ENCODE measurements at regions not wholly inside any gene's neighbourhood (a gene's known extent, or its start where the extent isn't known, plus 50 kb on each side); places are given as distances from the start of the nearest gene placed in this dataset.

DNA sequence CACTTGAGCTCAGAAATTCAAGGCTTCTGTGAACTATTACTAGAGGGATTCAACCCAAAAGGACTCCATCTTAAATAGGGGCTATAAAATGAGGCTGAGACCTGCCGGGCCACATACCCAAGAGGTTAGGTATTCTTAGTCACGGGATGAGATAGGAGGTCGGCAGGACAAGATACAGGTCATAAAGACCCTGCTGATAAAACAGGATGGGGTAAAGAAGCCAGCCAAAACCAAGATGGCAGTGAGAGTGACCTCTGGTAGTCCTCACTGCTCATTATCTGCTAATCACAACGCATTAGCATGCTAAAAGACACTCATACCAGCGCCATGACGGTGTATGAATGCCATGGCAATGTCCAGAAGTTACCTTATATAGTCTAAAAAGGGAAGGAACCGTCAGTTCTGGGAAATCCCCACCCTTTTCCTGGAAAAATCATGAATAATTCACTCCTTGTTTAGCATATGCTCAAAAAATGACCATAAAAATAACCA, 101.2 kb upstream of the TRIM24 start:
- Histone ChIP-seq H4K20me1 (ENCODE audit: insufficient read depth, low read length) (no peaks in the 10 kb centered on the region), H4K91ac (ENCODE audit: insufficient read depth, low read depth, low read length) (no peak overlapping the region), H3K4me1 (ENCODE audit: control insufficient read depth, insufficient read depth, low read length) (no peaks in the 10 kb centered on the region), H2BK15ac (ENCODE audit: low read depth, low read length) (no peak overlapping the region), H4K5ac (ENCODE audit: low read depth, low read length) (no peak overlapping the region), H3K23ac (ENCODE audit: low read depth, low read length) (no peak overlapping the region), H2AK5ac (ENCODE audit: low read depth, low read length) (no peak overlapping the region), H3K4ac (ENCODE audit: low read depth, low read length) (no peak overlapping the region), H3K18ac (ENCODE audit: low read depth, low read length) (no peak overlapping the region), H3K4me3 (ENCODE audit: insufficient read depth, low read depth, low read length) (no peak overlapping the region), H3K56ac (ENCODE audit: extremely low read depth, insufficient read depth, low read length) (no peak overlapping the region), H3K9me1 (ENCODE audit: insufficient read depth, low read length) (no peaks in the 10 kb centered on the region), H3K27me3 (ENCODE audit: control insufficient read depth, insufficient read depth, low read length) (no peaks in the 10 kb centered on the region), H3K79me1 (ENCODE audit: low read depth in 1 of 2, low read length in 2 of 2) (no peaks in the 10 kb centered on the region), H2AK9ac (replicated peaks; ENCODE audit: low read depth, low read length, poor library complexity) (no peak overlapping the region), H3K14ac (replicated peaks; ENCODE audit: low read depth, low read length) (no peak overlapping the region), H2BK20ac (ENCODE audit: low read depth, low read length) (no peak overlapping the region), H3K36me3 (ENCODE audit: control insufficient read depth, insufficient read depth, low read length) (no peaks in the 10 kb centered on the region), H3K27ac (ENCODE audit: insufficient read depth, low read length) (no peak overlapping the region), H2BK120ac (ENCODE audit: low read depth, low read length) (no peak overlapping the region), H2BK5ac (ENCODE audit: low read depth, low read length, poor library complexity, severe bottlenecking) (no peak overlapping the region), H2AFZ (replicated peaks; ENCODE audit: low read length, poor library complexity) (no peak overlapping the region), H3K9me3 (ENCODE audit: control insufficient read depth, insufficient read depth, low read length) (peaks cover 7% of the 10 kb centered on the region), H3K4me2 (ENCODE audit: low read depth, low read length) (no peak overlapping the region), H4K8ac (ENCODE audit: low read depth in 2 of 2, low read length in 2 of 2) (no peak overlapping the region), H3K9ac (ENCODE audit: low read depth, low read length) (no peak overlapping the region)
- no peak for TF ChIP-seq MAZ (IDR thresholded peaks at IDR 0.05; ENCODE audit: borderline replicate concordance, low read depth, low read length)
- no peak for TF ChIP-seq CEBPB (IDR thresholded peaks at IDR 0.05; ENCODE audit: low read depth, low read length)
- no peak for TF ChIP-seq NFE2L2 (IDR thresholded peaks at IDR 0.05; ENCODE audit: low read depth, low read length)
- DNase-seq (no peak), ATAC-seq (ENCODE audit: low read depth) (no peak)
- in situ Hi-C loops (cut with MboI; ENCODE audit: low sequenced_read_pairs) (no loop called here), intact Hi-C loops (cut with micrococcal nuclease) (no loop called here), dilution Hi-C loops (cut with HindIII; ENCODE audit: low sequenced_read_pairs, unreplicated experiment) (no loop called here)
- WGBS, 2 experiments (ENCODE audit: extremely low coverage in 2 of 2, insufficient read length in 1 of 2): 100% methylated on average over 1 of the region's 7 CpGs; no CpG with 5 or more reads in 1 of the 2 experiments
- no TSS peak for BruUV-seq (replicated peaks)
- ChIA-PET POLR2A (ENCODE audit: unreplicated experiment) (no interaction called here), CTCF (no interaction called here)

Data from IMR-90 (cell line).